GM12891 (cell line): ENCODE measurements at regions not wholly inside any gene's neighbourhood (a gene's known extent, or its start where the extent isn't known, plus 50 kb on each side); places are given as distances from the start of the nearest gene placed in this dataset.

Experiments
- DNase-seq: peaks from one replicate; pipeline ENCODE4 v3.0.0; 2011; ENCODE audit warnings: low spot score; ENCODE audit not compliant: insufficient read length
- FAIRE-seq: peaks from 2 replicates; lab custom pipeline; 2011; peaks lifted over from hg19 to GRCh38; lab: Jason Lieb, UNC
- PAX5 ChIP-seq: IDR thresholded peaks from 2 replicates; pipeline ENCODE4 v1.6.1; 2011; ENCODE audit warnings: low read length, moderate library complexity, mild to moderate bottlenecking; ENCODE audit not compliant: insufficient read depth, severe bottlenecking
- POLR2A ChIP-seq: IDR thresholded peaks from 2 replicates; pipeline ENCODE4 v1.6.1; 2011; ENCODE audit warnings: low read depth, low read length, control low read depth
- POLR2AphosphoS5 ChIP-seq: IDR thresholded peaks from 2 replicates; pipeline ENCODE4 v1.6.1; 2011; ENCODE audit warnings: low read depth, low read length, control low read depth
- POU2F2 ChIP-seq: IDR thresholded peaks from 2 replicates; pipeline ENCODE4 v1.6.1; 2011; ENCODE audit warnings: low read depth, mild to moderate bottlenecking, control low read depth, low read length, moderate library complexity
- SPI1 ChIP-seq: IDR thresholded peaks from 2 replicates; pipeline ENCODE4 v1.6.1; 2011; ENCODE audit warnings: low read depth, low read length, control low read depth
- TAF1 ChIP-seq: IDR thresholded peaks from 2 replicates; pipeline ENCODE4 v1.6.1; 2011; ENCODE audit warnings: low read depth, low read length, control low read depth

DNA sequence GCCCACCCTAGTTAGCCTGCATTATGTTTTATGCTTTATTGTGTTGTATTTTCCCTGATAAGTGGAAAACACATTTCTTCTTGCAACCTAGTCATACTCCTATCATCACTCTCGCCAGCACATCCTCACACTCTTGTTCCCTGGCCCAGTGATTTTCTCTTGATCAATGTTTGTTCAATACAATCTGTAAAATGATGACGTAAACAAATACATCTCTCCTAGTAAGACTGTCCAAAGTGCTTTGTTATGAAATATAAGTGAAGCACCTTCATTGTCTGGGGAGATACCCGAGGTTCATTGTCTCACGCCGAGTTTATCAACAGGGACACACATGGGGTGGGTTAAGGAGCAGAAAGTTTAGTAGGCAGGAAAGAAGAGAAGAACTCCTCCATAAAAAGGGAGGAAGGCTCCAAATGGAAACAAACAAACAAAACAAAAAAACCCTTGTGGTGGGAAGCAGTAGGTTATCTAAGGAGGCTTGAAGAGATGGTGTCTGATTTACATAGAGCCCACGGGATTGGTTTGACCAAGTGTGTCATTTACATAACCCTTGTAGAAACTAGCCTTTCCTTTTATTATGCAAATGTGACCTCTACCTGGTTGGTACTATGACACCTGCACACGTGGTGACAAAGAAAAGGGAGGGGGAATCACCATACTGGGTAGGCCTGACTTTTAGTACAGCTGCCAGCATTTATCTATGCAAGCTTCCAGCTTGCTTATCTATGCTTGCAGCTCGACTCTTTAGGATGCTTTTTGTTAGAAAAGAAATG is 1317.9 kb upstream of the SPRY2 start:
- FAIRE-seq (no peak), DNase-seq (no peak)
- no peak for TF ChIP-seq PAX5
- TF ChIP-seq POU2F2 = no peak
- TF ChIP-seq SPI1 = no peak
- TF ChIP-seq POLR2A = no peak
- no peak for TF ChIP-seq POLR2AphosphoS5

DNA sequence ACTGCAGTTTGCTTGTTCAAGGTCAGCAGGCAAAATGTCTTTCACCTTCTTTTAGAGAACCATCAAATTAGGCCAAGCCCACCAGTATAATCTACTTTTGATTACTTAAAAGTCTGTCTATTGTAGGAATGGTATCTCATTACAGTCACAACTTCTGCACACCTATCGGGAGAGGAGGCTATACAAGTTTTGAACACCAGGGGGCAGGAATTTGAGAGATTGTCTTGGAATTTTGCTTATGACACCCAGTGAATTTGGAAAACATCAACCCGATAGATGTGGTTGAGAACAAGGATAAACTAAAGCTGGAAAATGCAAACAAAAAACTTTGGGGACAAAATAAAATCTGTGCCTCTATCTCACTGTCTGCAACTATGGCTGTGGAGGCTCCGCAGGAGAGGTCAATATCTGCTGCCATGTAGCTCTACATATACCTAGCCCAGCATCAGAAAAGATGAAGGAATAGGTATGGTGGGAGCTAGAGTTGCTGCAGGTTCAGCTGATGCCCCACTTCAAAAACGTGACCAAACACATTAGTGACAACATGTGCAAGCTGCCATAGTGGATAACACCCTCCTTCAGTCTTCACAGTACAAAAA is 1299.2 kb upstream of the SPRY2 start:
- TF ChIP-seq PAX5 = no peak
- no peak for TF ChIP-seq TAF1
- no peak for TF ChIP-seq POU2F2
- TF ChIP-seq SPI1 = no peak
- TF ChIP-seq POLR2AphosphoS5 = no peak
- no peak for TF ChIP-seq POLR2A
- DNase-seq (no peak), FAIRE-seq (peak; percentile 61)

DNA sequence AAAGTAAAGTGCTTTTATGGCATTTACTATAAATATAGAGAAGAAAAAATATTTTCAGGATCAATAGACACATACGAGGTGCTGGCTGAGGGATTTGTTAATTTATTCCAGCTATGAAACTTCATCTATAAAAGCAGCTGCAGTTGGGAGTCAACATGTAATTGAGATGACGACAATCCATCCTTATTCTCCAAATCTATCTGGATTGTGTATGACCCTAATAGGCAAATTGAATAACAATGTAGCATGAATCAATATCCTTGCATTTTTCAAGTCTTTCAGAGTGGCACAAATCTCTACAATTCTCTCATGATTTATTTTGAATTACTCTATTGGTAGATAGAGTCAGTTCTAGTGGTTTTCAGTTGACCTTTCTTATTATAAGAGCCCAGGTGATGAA is 1296.5 kb upstream of the SPRY2 start:
- DNase-seq (no peak), FAIRE-seq (no peak)
- TF ChIP-seq POLR2AphosphoS5 (no peak), PAX5 (no peak), POU2F2 (no peak), TAF1 (no peak), SPI1 (no peak), POLR2A (no peak)

DNA sequence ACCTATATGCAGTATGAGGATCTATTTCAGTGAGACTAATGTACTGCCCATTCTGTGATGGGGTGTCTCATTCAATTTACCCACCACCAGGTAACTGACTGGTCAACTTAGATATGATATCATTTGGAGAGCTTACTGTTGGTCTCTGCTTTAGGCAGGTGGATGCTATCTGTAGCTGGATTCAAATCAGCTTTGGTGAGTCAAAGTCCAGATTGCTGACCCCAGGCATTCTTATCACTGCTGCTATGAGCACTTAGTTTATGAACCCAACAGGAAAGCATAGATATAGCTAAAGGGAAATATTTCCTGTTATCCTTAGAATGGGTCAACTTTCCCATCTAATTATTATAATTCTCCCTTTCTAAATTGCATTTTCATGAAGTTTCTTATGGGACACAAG is 1295.2 kb upstream of the SPRY2 start:
- DNase-seq (no peak), FAIRE-seq (no peak)
- TF ChIP-seq POLR2AphosphoS5 = no peak
- TF ChIP-seq SPI1 = no peak
- no peak for TF ChIP-seq PAX5

DNA sequence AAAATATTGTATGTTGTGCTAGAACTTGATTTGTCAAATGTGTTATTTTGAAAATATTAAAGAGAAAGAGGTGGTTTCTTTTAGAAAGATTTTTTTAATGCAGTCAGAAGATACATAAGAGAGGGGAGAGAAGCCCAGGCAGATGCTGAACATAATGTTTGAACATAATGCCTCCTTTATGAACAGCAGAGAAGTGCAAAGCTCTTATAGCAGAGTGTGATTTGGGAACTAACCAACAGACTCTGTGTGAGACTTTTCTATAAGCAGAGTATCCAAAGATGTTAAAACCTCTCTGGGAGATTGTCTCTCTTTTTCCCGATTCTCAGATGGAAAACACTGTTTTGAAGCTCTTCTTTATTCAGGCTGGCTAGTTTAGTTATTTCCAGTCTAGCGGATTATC is 1274.1 kb upstream of the SPRY2 start:
- TF ChIP-seq POU2F2 (no peak), TAF1 (no peak), POLR2AphosphoS5 (no peak), POLR2A (no peak), PAX5 (no peak), SPI1 (no peak)
- DNase-seq (no peak), FAIRE-seq (no peak)

DNA sequence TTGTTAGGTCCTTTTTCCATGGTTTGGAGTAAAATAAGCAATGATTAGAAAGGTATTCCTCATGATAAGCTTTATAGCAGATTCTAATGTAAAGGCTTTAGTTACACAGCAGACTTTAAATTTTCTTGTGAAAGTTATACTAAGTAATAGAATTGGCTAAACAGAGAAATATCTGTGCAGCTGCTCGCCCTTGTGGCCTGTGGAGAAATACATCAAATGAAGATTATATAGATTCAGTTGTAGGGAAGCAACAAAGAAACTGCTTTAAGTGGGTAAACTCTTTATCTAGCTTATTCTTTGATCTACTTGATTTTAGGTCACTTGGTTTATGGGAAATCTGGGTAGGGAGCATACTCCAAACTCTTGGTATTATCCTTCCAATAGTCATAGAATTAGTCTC is 1269.7 kb upstream of the SPRY2 start:
- DNase-seq (no peak), FAIRE-seq (no peak)
- no peak for TF ChIP-seq TAF1
- TF ChIP-seq SPI1 = no peak
- TF ChIP-seq POLR2A = no peak
- TF ChIP-seq POU2F2 = no peak
- no peak for TF ChIP-seq PAX5
- no peak for TF ChIP-seq POLR2AphosphoS5

DNA sequence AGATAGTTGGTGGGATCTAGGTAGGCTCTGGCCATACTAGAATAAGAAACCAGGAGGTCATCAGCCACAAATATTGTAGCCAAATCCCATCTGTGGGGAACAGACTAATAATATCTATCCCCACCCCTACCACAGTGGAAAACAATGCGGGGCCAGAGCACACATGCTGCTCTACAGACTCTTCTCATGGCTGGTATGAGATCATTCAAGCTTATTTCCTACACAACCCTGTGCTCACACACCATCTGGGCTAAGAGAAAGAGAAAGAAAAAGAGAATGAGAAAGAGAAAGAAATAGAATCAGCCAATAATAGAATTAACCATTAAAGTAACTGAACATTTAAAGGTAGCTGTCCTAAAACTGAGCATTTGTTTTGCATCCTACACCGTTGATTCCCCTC is 1268.4 kb upstream of the SPRY2 start:
- TF ChIP-seq POLR2AphosphoS5 = no peak
- TF ChIP-seq SPI1 = no peak
- no peak for TF ChIP-seq POLR2A
- TF ChIP-seq POU2F2 = no peak
- TF ChIP-seq PAX5 = no peak
- no peak for TF ChIP-seq TAF1
- no peak for FAIRE-seq
- no peak for DNase-seq

DNA sequence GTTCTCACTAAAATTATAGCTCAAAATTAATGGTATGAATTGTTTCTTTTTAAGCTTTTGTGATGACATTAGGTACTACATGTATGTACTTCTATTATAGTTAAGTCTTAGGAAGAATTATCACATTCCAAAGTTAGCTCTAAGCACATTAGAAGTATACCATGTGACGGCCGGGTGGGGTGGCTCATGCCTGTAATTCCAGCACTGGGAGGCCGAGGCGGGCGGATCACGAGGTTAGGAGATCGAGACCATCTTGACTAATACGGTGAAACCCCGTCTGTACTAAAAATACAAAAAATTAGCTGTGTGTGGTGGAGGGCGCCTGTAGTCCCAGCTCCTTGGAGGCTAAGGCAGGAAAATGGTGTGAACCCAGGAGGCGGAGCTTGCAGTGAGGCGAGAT is 1265.1 kb upstream of the SPRY2 start:
- DNase-seq (no peak), FAIRE-seq (no peak)
- TF ChIP-seq POU2F2 = no peak
- no peak for TF ChIP-seq TAF1
- no peak for TF ChIP-seq POLR2AphosphoS5
- no peak for TF ChIP-seq PAX5
- TF ChIP-seq SPI1 = no peak

DNA sequence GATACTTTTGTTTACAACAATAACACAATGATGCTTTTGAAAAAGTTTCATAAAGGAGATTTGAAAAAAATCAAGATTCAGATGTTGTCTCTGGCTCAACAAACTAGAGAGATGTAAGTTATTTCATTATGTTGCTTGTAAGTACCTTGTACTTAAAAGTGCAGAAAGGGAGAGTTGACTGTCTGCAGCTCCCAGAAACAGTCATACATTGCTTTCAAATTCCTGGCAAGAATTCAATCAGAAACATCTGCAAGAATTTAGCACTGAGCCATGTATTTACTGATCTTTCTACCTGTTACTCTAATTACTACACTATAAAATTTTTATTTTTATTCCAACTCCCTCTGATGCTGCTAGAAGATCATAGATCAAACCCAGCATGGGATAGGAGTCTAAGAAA is 1261.3 kb upstream of the SPRY2 start:
- FAIRE-seq (no peak), DNase-seq (no peak)
- TF ChIP-seq SPI1 = no peak
- TF ChIP-seq POLR2AphosphoS5 = no peak
- no peak for TF ChIP-seq POLR2A
- TF ChIP-seq PAX5 = no peak
- no peak for TF ChIP-seq POU2F2

DNA sequence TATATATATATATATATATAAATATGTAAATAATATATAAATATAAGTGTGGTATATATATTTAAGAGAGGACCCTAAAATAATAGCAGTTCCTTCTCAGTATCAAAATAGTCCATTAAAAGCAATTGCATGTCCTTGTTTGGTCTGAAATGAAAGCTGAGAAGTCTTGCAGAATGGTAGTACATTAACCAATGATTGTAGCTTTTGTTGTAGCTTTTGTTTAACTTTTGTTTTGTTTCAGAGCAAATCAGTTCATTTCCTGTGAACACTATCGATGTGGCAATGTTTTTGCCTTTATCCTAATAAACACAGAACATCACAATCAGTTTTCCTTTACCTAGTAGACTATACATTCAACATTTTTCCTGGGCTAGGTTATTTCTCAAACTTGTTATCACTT is 1256.2 kb upstream of the SPRY2 start:
- no peak for FAIRE-seq
- no peak for DNase-seq
- no peak for TF ChIP-seq POLR2A

DNA sequence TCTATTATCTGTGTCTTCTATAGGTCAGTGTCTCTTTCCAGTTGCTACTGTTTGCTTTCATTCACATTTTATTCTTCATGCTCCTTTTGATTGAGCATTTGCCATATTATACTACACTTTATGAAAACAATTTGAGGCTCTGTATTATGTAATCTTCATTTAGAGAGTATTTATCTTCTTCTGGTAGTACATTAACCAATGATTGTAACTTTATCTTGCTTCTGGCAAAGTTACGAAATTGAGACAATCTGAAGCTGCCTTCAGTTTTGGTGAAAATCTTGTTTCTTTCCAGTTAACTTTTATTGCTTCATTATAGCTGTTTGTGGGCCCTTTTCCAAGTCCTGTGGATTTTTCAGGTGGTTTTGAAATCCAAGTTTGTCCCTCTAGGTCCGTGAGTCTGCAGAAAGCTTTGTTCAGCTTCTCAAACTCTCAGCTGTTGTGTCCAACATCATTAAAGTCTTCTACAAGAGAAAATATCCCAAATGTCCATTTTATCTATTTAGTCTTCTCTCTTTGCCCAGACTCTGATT is 1255.4 kb upstream of the SPRY2 start:
- no peak for DNase-seq
- FAIRE-seq = no peak
- no peak for TF ChIP-seq TAF1
- no peak for TF ChIP-seq POLR2AphosphoS5
- no peak for TF ChIP-seq SPI1
